HL-60 (cell line): ENCODE measurements at regions not wholly inside any gene's neighbourhood (a gene's known extent, or its start where the extent isn't known, plus 50 kb on each side); places are given as distances from the start of the nearest gene placed in this dataset.

Experiments
- DNase-seq, 2 experiments: peaks; one replicate each; pipeline ENCODE4 v3.0.0-alpha.2; 2010 to 2020; ENCODE audit warnings: low read depth in 1 of 2, low spot score in 1 of 2
- H3K27ac ChIP-seq: fragments of 250-450 bp; sonication (Bioruptor Pico); replicated peaks from 2 replicates; pipeline ENCODE4 v1.5.1; 2020; ENCODE audit warnings: mild to moderate bottlenecking, moderate library complexity
- H3K27me3 ChIP-seq: fragments of 250-450 bp; sonication (Bioruptor Pico); 2 replicates; pipeline ENCODE4 v1.5.1; 2021; ENCODE audit warnings: mild to moderate bottlenecking, moderate library complexity; ENCODE audit not compliant: insufficient read depth, poor library complexity, severe bottlenecking
- H3K4me3 ChIP-seq: replicated peaks from 2 replicates; pipeline ENCODE4 v1.5.1; 2011; ENCODE audit warnings: mild to moderate bottlenecking, control low read depth, low read length; ENCODE audit not compliant: insufficient read depth
- CTCF ChIP-seq: IDR thresholded peaks from one replicate; pipeline ENCODE4 v1.5.1; 2011; ENCODE audit warnings: low read length, control low read depth, inconsistent platforms; ENCODE audit not compliant: insufficient read depth
- GABPA ChIP-seq: IDR thresholded peaks from 2 replicates; pipeline ENCODE4 v1.6.1; 2012; ENCODE audit warnings: low read depth
- POLR2AphosphoS5 ChIP-seq: IDR thresholded peaks from 2 replicates; pipeline ENCODE4 v1.6.1; 2012; ENCODE audit warnings: low read depth
- REST ChIP-seq: IDR thresholded peaks from 2 replicates; pipeline ENCODE4 v1.6.1; 2012; ENCODE audit warnings: low read depth; ENCODE audit not compliant: insufficient replicate concordance
- SPI1 ChIP-seq: IDR thresholded peaks from 2 replicates; pipeline ENCODE4 v1.6.1; 2012; ENCODE audit warnings: low read depth, mild to moderate bottlenecking, borderline replicate concordance

- H3K27me3 ChIP-seq: no peaks in the 10 kb centered on the region
- no peak overlapping the region for H3K27ac ChIP-seq
- no peak for DNase-seq
- H3K4me3 ChIP-seq: no peak overlapping the region
- TF ChIP-seq REST (no peak), CTCF (no peak), GABPA (no peak), SPI1 (no peak), POLR2AphosphoS5 (no peak)
Observed at GRCh38 chr3:177278016-177278415, 80.7 kb upstream of the TBL1XR1 start.

GRCh38 chr3:177279118-177279815, 82.0 kb upstream of the TBL1XR1 start:
- no peak for DNase-seq
- no peak for TF ChIP-seq POLR2AphosphoS5
- no peak for TF ChIP-seq REST
- TF ChIP-seq GABPA: no peak
- TF ChIP-seq CTCF: no peak
- TF ChIP-seq SPI1: no peak
- Histone ChIP-seq H3K27me3 (no peaks in the 10 kb centered on the region), H3K4me3 (no peak overlapping the region), H3K27ac (no peak overlapping the region)

- H3K4me3 ChIP-seq: no peak overlapping the region
- peak overlapping the region; percentile 42 for H3K27ac ChIP-seq
- TF ChIP-seq CTCF (no peak), SPI1 (0 out of 2 replicates have a peak, but pooled peaks have one; percentile 33), POLR2AphosphoS5 (no peak)
- H3K27me3 ChIP-seq: no peaks in the 10 kb centered on the region
- peak in 1 of 2 experiments; percentile 58 for DNase-seq
Observed at GRCh38 chr3:177281292-177282118, 84.2 kb upstream of the TBL1XR1 start.
